ENCODE measurements at regions not wholly inside any gene's neighbourhood (a gene's known extent, or its start where the extent isn't known, plus 50 kb on each side); places are given as distances from the start of the nearest gene placed in this dataset.

DNA sequence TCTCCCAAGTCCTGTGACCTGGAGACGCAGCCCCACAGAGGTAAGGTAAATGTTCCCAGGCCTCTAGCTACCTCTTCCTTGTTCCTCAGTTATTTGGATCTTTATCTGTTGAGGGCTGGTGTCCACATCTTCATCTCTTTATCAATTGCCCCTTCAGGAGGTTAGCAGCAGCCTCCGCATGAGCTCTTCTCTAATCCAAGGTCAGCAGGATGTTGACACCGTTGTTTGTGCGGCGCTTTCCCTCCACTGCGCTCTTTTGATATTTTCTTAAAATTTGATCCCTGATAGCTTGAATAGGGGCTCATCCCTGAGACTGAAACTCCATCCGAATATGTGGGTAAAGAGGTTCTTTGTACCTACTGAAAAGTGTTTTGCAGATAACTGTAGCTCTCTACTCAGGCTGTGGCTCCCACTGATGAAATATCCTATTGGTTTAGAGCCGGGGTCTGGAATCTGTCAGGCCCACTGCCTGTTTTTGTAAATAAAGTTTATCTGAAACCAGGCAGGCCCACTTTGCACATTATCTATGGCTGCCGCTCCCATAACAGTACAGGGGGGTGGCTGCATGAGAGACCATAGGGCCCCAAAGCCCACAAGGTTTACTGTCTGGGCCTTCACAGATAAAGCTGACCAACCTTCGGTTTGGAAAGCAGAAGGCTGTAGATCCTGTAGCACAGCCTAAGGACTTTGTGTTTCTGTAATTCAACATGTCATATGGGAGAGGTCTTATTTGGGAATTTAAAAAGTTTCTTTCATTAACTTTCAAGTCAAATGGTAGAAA, 362.6 kb downstream of the QKI start:
- Histone ChIP-seq H2AK5ac (ENCODE audit: insufficient read length, low read length) (no peak overlapping the region), H3K27ac (ENCODE audit: insufficient read length, low read depth, low read length) (no peak overlapping the region), H2BK120ac (ENCODE audit: low read depth, low read length, poor library complexity, severe bottlenecking) (no peak overlapping the region), H4K5ac (ENCODE audit: insufficient read length, low read depth, low read length) (no peak overlapping the region), H3K4me1 (ENCODE audit: insufficient read depth, low read length) (no peaks in the 10 kb centered on the region), H3K56ac (ENCODE audit: insufficient read length, low read depth, low read length) (no peak overlapping the region), H4K91ac (ENCODE audit: insufficient read length, low read depth, low read length) (no peak overlapping the region), H2BK12ac (ENCODE audit: insufficient read length, low read depth, low read length) (no peak overlapping the region), H2AFZ (ENCODE audit: low read length) (no peak overlapping the region), H4K8ac (replicated peaks; ENCODE audit: insufficient read length, low read depth, low read length) (no peak overlapping the region), H3K4ac (ENCODE audit: low read depth, low read length) (no peak overlapping the region), H3K14ac (ENCODE audit: insufficient read depth, low read length) (no peak overlapping the region), H3K4me2 (ENCODE audit: insufficient read depth, insufficient read length, low read length) (no peak overlapping the region), H3K27me3 (ENCODE audit: insufficient read depth, low read length) (no peaks in the 10 kb centered on the region), H4K20me1 (ENCODE audit: control insufficient read depth, insufficient read depth, insufficient read length) (no peaks in the 10 kb centered on the region), H3K79me2 (ENCODE audit: insufficient read depth, low read length) (no peaks in the 10 kb centered on the region; the same call in 1 of the 2 replicates), H3T11ph (ENCODE audit: low read length) (no peak overlapping the region), H2BK20ac (ENCODE audit: low read depth, low read length, poor library complexity, severe bottlenecking) (no peak overlapping the region), H3K9ac (ENCODE audit: extremely low read depth, insufficient read length, low read length) (no peak overlapping the region), H3K23me2 (ENCODE audit: insufficient read length, low read depth, low read length, poor library complexity, severe bottlenecking) (no peaks in the 10 kb centered on the region), H3K79me1 (ENCODE audit: insufficient read depth, low read depth, low read length, poor library complexity, severe bottlenecking) (no peaks in the 10 kb centered on the region), H2BK5ac (ENCODE audit: insufficient read length, low read length) (no peak overlapping the region), H3K9me3 (ENCODE audit: control insufficient read depth, low read depth, low read length) (no peaks in the 10 kb centered on the region), H3K18ac (ENCODE audit: insufficient read length, low read depth, low read length) (no peak overlapping the region), H3K23ac (ENCODE audit: insufficient read length, low read depth, low read length) (no peak overlapping the region), H2BK15ac (ENCODE audit: low read depth, low read length) (no peak overlapping the region)
- Mint-ChIP-seq H3K9me3 (no peaks in the 10 kb centered on the region), H3K27ac (no peak overlapping the region; a peak in 1 of 7 replicates), H3K36me3 (ENCODE audit: insufficient read depth in 1 of 3, low read depth in 3 of 3) (no peaks in the 10 kb centered on the region), H3K4me1 (peaks cover 11 to 14% of the 10 kb centered on the region in 2 experiments), H3K27me3 (ENCODE audit: low read depth) (no peaks in the 10 kb centered on the region; the same call in 1 of the 2 replicates), H3K4me3 (no peak overlapping the region)
- no peak for DNase-seq
- WGBS (ENCODE audit: extremely low coverage, insufficient read length, low lambda C conversion rate): no CpG with 5 or more reads among the region's 10 CpGs
- TF ChIP-seq, protein P1, sequence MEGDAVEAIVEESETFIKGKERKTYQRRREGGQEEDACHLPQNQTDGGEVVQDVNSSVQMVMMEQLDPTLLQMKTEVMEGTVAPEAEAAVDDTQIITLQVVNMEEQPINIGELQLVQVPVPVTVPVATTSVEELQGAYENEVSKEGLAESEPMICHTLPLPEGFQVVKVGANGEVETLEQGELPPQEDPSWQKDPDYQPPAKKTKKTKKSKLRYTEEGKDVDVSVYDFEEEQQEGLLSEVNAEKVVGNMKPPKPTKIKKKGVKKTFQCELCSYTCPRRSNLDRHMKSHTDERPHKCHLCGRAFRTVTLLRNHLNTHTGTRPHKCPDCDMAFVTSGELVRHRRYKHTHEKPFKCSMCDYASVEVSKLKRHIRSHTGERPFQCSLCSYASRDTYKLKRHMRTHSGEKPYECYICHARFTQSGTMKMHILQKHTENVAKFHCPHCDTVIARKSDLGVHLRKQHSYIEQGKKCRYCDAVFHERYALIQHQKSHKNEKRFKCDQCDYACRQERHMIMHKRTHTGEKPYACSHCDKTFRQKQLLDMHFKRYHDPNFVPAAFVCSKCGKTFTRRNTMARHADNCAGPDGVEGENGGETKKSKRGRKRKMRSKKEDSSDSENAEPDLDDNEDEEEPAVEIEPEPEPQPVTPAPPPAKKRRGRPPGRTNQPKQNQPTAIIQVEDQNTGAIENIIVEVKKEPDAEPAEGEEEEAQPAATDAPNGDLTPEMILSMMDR (conservative IDR thresholded peaks at IDR 0.05): no peak

Measured in H9 (cell line).